GM12864 (cell line): ENCODE measurements at regions not wholly inside any gene's neighbourhood (a gene's known extent, or its start where the extent isn't known, plus 50 kb on each side); places are given as distances from the start of the nearest gene placed in this dataset.

Source experiments
- DNase-seq: peaks from one replicate; pipeline ENCODE4 v3.0.0-alpha.2; 2011; ENCODE audit warnings: low read depth
- H3K4me3 ChIP-seq: 2 replicates; pipeline ENCODE4 v1.5.1; 2011; ENCODE audit warnings: mild to moderate bottlenecking, low read depth, low read length, control low read depth
- CTCF ChIP-seq: IDR thresholded peaks from 2 replicates; pipeline ENCODE4 v1.5.1; 2011; ENCODE audit warnings: low read depth, mild to moderate bottlenecking, moderate library complexity, low read length, control low read depth, inconsistent platforms; ENCODE audit errors: missing control alignments

GRCh38 chr21:43360441-43361126, 66.3 kb downstream of the SIK1 start:
- H3K4me3 ChIP-seq: no peak overlapping the region; the same call in 1 of the 2 replicates
- no peak for TF ChIP-seq CTCF
- DNase-seq: no peak

- TF ChIP-seq CTCF: no peak
- H3K4me3 ChIP-seq: no peak overlapping the region
- DNase-seq: no peak
Measured at GRCh38 chr21:43358940-43359822, 67.8 kb downstream of the SIK1 start.

- DNase-seq: no peak
- TF ChIP-seq CTCF: no peak
Measured at GRCh38 chr21:43357715-43358430, 69.1 kb downstream of the SIK1 start.

GRCh38 chr21:43355925-43356289, 71.0 kb downstream of the SIK1 start:
- TF ChIP-seq CTCF: peak; percentile 70
- DNase-seq: no peak
- no peak overlapping the region for H3K4me3 ChIP-seq

More at GRCh38 chr21:43357715-43358430, 69.1 kb downstream of the SIK1 start:
- H3K4me3 ChIP-seq: no peak overlapping the region

- TF ChIP-seq CTCF: no peak
- H3K4me3 ChIP-seq: no peak overlapping the region
- DNase-seq: no peak
Measured at GRCh38 chr21:43355266-43355924, 71.5 kb downstream of the SIK1 start.

GRCh38 chr21:43354666-43355065, 72.3 kb downstream of the SIK1 start:
- DNase-seq: no peak
- peak overlapping the region; percentile 44 for H3K4me3 ChIP-seq
- TF ChIP-seq CTCF: no peak
